ENCODE measurements at regions not wholly inside any gene's neighbourhood (a gene's known extent, or its start where the extent isn't known, plus 50 kb on each side); places are given as distances from the start of the nearest gene placed in this dataset.
"Not testable (repeated sequence)": the region's sequence is repeated elsewhere in the genome, so short reads cannot be mapped to it uniquely, and the experiment has no call there.

DNA sequence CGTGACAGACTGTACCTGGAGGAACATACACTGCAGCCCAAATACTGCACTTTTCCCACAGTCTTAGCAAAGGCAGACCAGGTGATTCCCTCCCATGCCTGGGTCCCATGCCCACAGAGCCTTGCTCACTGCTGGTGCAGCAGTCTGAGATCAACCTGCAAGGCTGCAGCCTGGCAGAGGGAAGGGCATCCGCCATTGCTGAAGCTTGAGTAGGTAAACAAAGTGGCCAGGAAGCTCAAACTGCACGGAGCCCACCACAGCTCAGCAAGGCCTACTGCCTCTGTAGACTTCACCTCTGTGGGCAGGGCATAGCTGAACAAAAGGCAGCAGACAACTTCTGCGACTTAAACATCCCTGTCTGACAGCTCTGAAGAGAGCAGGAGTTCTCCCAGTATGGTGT, 597.8 kb upstream of the MBL2 start:
- CTCF ChIA-PET = no interaction called here
- no peaks in the 10 kb centered on the region for H3K4me1 Mint-ChIP-seq (ENCODE audit: low read depth, unreplicated experiment)
- TF ChIP-seq, protein P1, sequence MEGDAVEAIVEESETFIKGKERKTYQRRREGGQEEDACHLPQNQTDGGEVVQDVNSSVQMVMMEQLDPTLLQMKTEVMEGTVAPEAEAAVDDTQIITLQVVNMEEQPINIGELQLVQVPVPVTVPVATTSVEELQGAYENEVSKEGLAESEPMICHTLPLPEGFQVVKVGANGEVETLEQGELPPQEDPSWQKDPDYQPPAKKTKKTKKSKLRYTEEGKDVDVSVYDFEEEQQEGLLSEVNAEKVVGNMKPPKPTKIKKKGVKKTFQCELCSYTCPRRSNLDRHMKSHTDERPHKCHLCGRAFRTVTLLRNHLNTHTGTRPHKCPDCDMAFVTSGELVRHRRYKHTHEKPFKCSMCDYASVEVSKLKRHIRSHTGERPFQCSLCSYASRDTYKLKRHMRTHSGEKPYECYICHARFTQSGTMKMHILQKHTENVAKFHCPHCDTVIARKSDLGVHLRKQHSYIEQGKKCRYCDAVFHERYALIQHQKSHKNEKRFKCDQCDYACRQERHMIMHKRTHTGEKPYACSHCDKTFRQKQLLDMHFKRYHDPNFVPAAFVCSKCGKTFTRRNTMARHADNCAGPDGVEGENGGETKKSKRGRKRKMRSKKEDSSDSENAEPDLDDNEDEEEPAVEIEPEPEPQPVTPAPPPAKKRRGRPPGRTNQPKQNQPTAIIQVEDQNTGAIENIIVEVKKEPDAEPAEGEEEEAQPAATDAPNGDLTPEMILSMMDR (IDR thresholded peaks at IDR 0.05; ENCODE audit: unreplicated experiment) = no peak
- no peak for DNase-seq
- H3K36me3 Mint-ChIP-seq (ENCODE audit: insufficient read depth, unreplicated experiment) = no peaks in the 10 kb centered on the region
- BruUV-seq (replicated peaks) = no TSS peak
- intact Hi-C loops (cut with micrococcal nuclease; ENCODE audit: unreplicated experiment) = no loop called here
- no peak overlapping the region for H3K4me3 Mint-ChIP-seq (ENCODE audit: low read depth, unreplicated experiment)
- peaks cover 10% of the 10 kb centered on the region for H3K9me3 Mint-ChIP-seq (ENCODE audit: low read depth, unreplicated experiment)
- no peak overlapping the region for H3K27ac Mint-ChIP-seq (ENCODE audit: unreplicated experiment)
- no peaks in the 10 kb centered on the region for H3K27me3 Mint-ChIP-seq (ENCODE audit: unreplicated experiment)

DNA sequence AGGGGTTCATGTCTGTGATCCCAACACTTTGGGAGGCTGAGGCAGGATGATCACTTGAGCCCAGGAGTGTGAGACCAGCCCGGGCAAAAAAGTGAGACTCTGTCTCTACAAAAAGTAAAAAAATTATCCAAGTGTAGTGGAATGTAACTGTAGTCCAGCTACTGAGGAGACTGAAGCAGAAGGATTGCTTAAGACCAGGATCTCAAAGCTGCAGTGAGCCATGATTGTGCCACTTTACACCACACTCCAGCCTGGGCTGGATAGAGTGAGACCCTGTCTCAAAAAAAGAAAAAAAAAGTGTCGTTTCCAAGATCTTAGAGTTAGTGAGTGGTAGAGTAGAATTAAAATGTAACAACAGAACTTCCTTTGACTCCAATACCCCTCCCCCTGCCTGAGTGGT, 589.4 kb upstream of the MBL2 start:
- Mint-ChIP-seq H3K4me1 (ENCODE audit: low read depth, unreplicated experiment) (no peaks in the 10 kb centered on the region), H3K36me3 (ENCODE audit: insufficient read depth, unreplicated experiment) (no peaks in the 10 kb centered on the region), H3K27ac (ENCODE audit: unreplicated experiment) (no peak overlapping the region), H3K27me3 (ENCODE audit: unreplicated experiment) (no peaks in the 10 kb centered on the region), H3K9me3 (ENCODE audit: low read depth, unreplicated experiment) (no peaks in the 10 kb centered on the region), H3K4me3 (ENCODE audit: low read depth, unreplicated experiment) (no peak overlapping the region)
- CTCF ChIA-PET = no interaction called here
- TF ChIP-seq, protein P1 (IDR thresholded peaks at IDR 0.05; ENCODE audit: unreplicated experiment) = no peak
- intact Hi-C loops (cut with micrococcal nuclease; ENCODE audit: unreplicated experiment) = no loop called here
- no peak for DNase-seq
- no TSS peak for BruUV-seq (replicated peaks)

DNA sequence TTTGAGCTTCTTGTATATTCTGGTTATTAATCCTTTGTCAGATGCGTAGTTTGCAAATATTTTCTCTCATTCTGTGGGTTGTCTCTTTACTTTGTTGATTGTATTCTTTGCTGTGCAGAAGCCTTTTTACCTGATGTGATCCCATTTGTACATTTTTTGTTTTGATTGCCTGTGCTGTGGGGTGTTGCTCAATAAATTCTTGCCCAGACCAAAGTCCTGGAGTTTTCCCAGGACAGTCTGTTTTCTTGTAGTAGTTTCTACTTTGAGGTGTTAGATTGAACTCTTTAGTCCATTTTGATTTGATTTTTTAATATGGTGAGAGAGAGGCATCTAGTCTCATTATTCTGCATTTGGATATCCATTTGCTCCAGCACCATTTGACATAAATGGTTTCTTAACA, 588.7 kb upstream of the MBL2 start:
- H3K27ac Mint-ChIP-seq (ENCODE audit: unreplicated experiment) = no peak overlapping the region
- intact Hi-C loops (cut with micrococcal nuclease; ENCODE audit: unreplicated experiment) = no loop called here
- no peak overlapping the region for H3K4me3 Mint-ChIP-seq (ENCODE audit: low read depth, unreplicated experiment)
- H3K4me1 Mint-ChIP-seq (ENCODE audit: low read depth, unreplicated experiment) = no peaks in the 10 kb centered on the region
- no peaks in the 10 kb centered on the region for H3K9me3 Mint-ChIP-seq (ENCODE audit: low read depth, unreplicated experiment)
- CTCF ChIA-PET = no interaction called here
- TF ChIP-seq, protein P1 (IDR thresholded peaks at IDR 0.05; ENCODE audit: unreplicated experiment) = no peak
- no TSS peak for BruUV-seq (replicated peaks)
- no peaks in the 10 kb centered on the region for H3K36me3 Mint-ChIP-seq (ENCODE audit: insufficient read depth, unreplicated experiment)
- no peaks in the 10 kb centered on the region for H3K27me3 Mint-ChIP-seq (ENCODE audit: unreplicated experiment)
- DNase-seq = no peak

DNA sequence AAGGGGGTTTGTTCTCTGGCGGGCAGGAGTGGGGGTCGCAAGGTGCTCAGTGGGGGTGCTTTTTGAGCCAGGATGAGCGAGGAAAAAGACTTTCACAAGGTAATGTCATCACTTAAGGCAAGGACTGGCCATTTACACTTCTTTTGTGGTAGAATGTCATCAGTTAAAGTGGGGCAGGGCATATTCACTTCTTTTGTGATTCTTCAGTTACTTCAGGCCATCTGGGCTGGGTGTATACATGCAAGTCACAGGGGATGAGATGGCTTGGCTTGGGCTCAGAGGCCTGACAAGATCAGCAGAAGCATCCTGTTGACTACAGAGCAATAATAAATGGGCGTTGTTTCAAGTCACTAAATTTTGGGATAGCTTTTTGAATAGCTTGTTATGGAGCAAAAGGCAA, 586.4 kb upstream of the MBL2 start:
- intact Hi-C loops (cut with micrococcal nuclease; ENCODE audit: unreplicated experiment); H3K27ac Mint-ChIP-seq (ENCODE audit: unreplicated experiment); DNase-seq; H3K36me3 Mint-ChIP-seq (ENCODE audit: insufficient read depth, unreplicated experiment); CTCF ChIA-PET; H3K4me3 Mint-ChIP-seq (ENCODE audit: low read depth, unreplicated experiment); H3K4me1 Mint-ChIP-seq (ENCODE audit: low read depth, unreplicated experiment); H3K27me3 Mint-ChIP-seq (ENCODE audit: unreplicated experiment); BruUV-seq (replicated peaks); H3K9me3 Mint-ChIP-seq (ENCODE audit: low read depth, unreplicated experiment): not testable (repeated sequence)

DNA sequence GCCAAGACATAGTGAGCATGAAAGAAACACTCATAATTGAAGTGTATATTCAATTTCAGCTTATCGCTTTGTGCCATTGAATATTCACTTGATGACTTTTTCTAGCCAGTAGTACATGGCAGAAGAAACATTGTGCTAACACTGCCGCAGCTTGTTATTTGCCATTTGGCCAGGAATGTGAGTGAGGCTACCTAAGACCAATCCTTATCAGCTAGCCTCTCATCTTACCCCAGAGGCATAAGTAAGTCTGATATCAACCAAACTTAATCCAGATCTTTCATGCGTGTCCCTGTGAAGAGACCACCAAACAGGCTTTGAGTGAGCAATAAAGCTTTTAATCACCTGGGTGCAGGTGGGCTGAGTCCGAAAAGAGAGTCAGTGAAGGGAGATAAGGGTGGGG, 586.0 kb upstream of the MBL2 start:
- no peak for DNase-seq
- no peaks in the 10 kb centered on the region for H3K4me1 Mint-ChIP-seq (ENCODE audit: low read depth, unreplicated experiment)
- no peak overlapping the region for H3K27ac Mint-ChIP-seq (ENCODE audit: unreplicated experiment)
- CTCF ChIA-PET = no interaction called here
- H3K27me3 Mint-ChIP-seq (ENCODE audit: unreplicated experiment) = no peaks in the 10 kb centered on the region
- no TSS peak for BruUV-seq (replicated peaks)
- no peak overlapping the region for H3K4me3 Mint-ChIP-seq (ENCODE audit: low read depth, unreplicated experiment)
- no peaks in the 10 kb centered on the region for H3K36me3 Mint-ChIP-seq (ENCODE audit: insufficient read depth, unreplicated experiment)
- TF ChIP-seq, protein P1 (IDR thresholded peaks at IDR 0.05; ENCODE audit: unreplicated experiment) = no peak
- intact Hi-C loops (cut with micrococcal nuclease; ENCODE audit: unreplicated experiment) = no loop called here
- no peaks in the 10 kb centered on the region for H3K9me3 Mint-ChIP-seq (ENCODE audit: low read depth, unreplicated experiment)

Data from Calu3 (cell line).